H9 (cell line): ENCODE measurements at regions not wholly inside any gene's neighbourhood (a gene's known extent, or its start where the extent isn't known, plus 50 kb on each side); places are given as distances from the start of the nearest gene placed in this dataset.

Experiments
- DNase-seq: peaks from one replicate; pipeline ENCODE4 v3.0.0-alpha.2; 2017
- H2AFZ ChIP-seq: one replicate; pipeline ENCODE4 v1.6.1; 2013; ENCODE audit warnings: mild to moderate bottlenecking, low read length, control low read depth, moderate library complexity
- H2AK5ac ChIP-seq: 2 replicates; pipeline ENCODE4 v1.6.1; 2013; ENCODE audit warnings: low read length, control low read depth, mixed read lengths; ENCODE audit not compliant: insufficient read length
- H2BK120ac ChIP-seq: one replicate; pipeline ENCODE4 v1.6.1; 2013; ENCODE audit warnings: low read depth, mild to moderate bottlenecking, low read length, control low read depth, inconsistent platforms; ENCODE audit not compliant: poor library complexity, severe bottlenecking
- H2BK12ac ChIP-seq: 2 replicates; pipeline ENCODE4 v1.6.1; 2013; ENCODE audit warnings: low read length, control low read depth, mixed read lengths, low read depth; ENCODE audit not compliant: insufficient read length
- H2BK15ac ChIP-seq: 2 replicates; pipeline ENCODE4 v1.6.1; 2013; ENCODE audit warnings: low read depth, low read length, control low read depth
- H2BK20ac ChIP-seq: one replicate; pipeline ENCODE4 v1.6.1; 2013; ENCODE audit warnings: low read depth, mild to moderate bottlenecking, low read length, control low read depth, inconsistent platforms; ENCODE audit not compliant: poor library complexity, severe bottlenecking
- H2BK5ac ChIP-seq: 2 replicates; pipeline ENCODE4 v1.6.1; 2013; ENCODE audit warnings: low read length, control low read depth, mixed read lengths; ENCODE audit not compliant: insufficient read length
- H3K14ac ChIP-seq: 2 replicates; pipeline ENCODE4 v1.6.1; 2013; ENCODE audit warnings: low read length, control low read depth; ENCODE audit not compliant: insufficient read depth
- H3K18ac ChIP-seq: 2 replicates; pipeline ENCODE4 v1.6.1; 2013; ENCODE audit warnings: low read depth, mild to moderate bottlenecking, mixed read lengths, low read length, control low read depth; ENCODE audit not compliant: insufficient read length
- H3K23ac ChIP-seq: 2 replicates; pipeline ENCODE4 v1.6.1; 2013; ENCODE audit warnings: low read length, control low read depth, mixed read lengths, low read depth; ENCODE audit not compliant: insufficient read length
- H3K23me2 ChIP-seq: 2 replicates; pipeline ENCODE4 v1.6.1; 2013; ENCODE audit warnings: low read depth, mild to moderate bottlenecking, mixed read lengths, low read length, control low read depth; ENCODE audit not compliant: insufficient read length, poor library complexity, severe bottlenecking
- H3K27ac ChIP-seq: 2 replicates; pipeline ENCODE4 v1.5.1; 2013; ENCODE audit warnings: low read length, control low read depth, mixed read lengths, low read depth; ENCODE audit not compliant: insufficient read length
- H3K27me3 ChIP-seq: 2 replicates; pipeline ENCODE4 v1.6.1; 2013; ENCODE audit warnings: low read length, control low read depth, inconsistent platforms; ENCODE audit not compliant: insufficient read depth
- H3K4ac ChIP-seq: 2 replicates; pipeline ENCODE4 v1.6.1; 2013; ENCODE audit warnings: low read depth, mild to moderate bottlenecking, control low read depth, inconsistent platforms, low read length, moderate library complexity
- H3K4me1 ChIP-seq: 2 replicates; pipeline ENCODE4 v1.6.1; 2013; ENCODE audit warnings: low read length, control low read depth, inconsistent platforms; ENCODE audit not compliant: insufficient read depth
- H3K4me2 ChIP-seq: 2 replicates; pipeline ENCODE4 v1.6.1; 2013; ENCODE audit warnings: low read length, control low read depth, mixed read lengths; ENCODE audit not compliant: insufficient read length, insufficient read depth
- H3K56ac ChIP-seq: 2 replicates; pipeline ENCODE4 v1.6.1; 2013; ENCODE audit warnings: low read depth, mild to moderate bottlenecking, mixed read lengths, low read length, control low read depth; ENCODE audit not compliant: insufficient read length
- H3K79me1 ChIP-seq: 2 replicates; pipeline ENCODE4 v1.6.1; 2013; ENCODE audit warnings: low read depth, mild to moderate bottlenecking, moderate library complexity, low read length, control low read depth, inconsistent platforms; ENCODE audit not compliant: insufficient read depth, poor library complexity, severe bottlenecking
- H3K79me2 ChIP-seq: 2 replicates; pipeline ENCODE4 v1.6.1; 2013; ENCODE audit warnings: low read length, control low read depth, inconsistent platforms; ENCODE audit not compliant: insufficient read depth
- H3K9ac ChIP-seq: 2 replicates; pipeline ENCODE4 v1.6.1; 2013; ENCODE audit warnings: low read length, control low read depth, mixed read lengths; ENCODE audit not compliant: insufficient read length; ENCODE audit errors: extremely low read depth
- H3K9me3 ChIP-seq: one replicate; pipeline ENCODE4 v1.6.1; 2013; ENCODE audit warnings: low read depth, low read length, inconsistent platforms; ENCODE audit not compliant: control insufficient read depth
- H3T11ph ChIP-seq: one replicate; pipeline ENCODE4 v1.6.1; 2013; ENCODE audit warnings: mild to moderate bottlenecking, low read length, control low read depth, inconsistent platforms
- H4K20me1 ChIP-seq: one replicate; pipeline ENCODE4 v1.6.1; 2013; ENCODE audit not compliant: control insufficient read depth, insufficient read length, insufficient read depth
- H4K5ac ChIP-seq: 2 replicates; pipeline ENCODE4 v1.6.1; 2013; ENCODE audit warnings: low read depth, mild to moderate bottlenecking, mixed read lengths, low read length, control low read depth; ENCODE audit not compliant: insufficient read length
- H4K8ac ChIP-seq: replicated peaks from 2 replicates; pipeline ENCODE4 v1.6.1; 2013; ENCODE audit warnings: low read length, control low read depth, mixed read lengths, low read depth; ENCODE audit not compliant: insufficient read length
- H4K91ac ChIP-seq: 2 replicates; pipeline ENCODE4 v1.6.1; 2013; ENCODE audit warnings: low read depth, mild to moderate bottlenecking, moderate library complexity, mixed read lengths, low read length, control low read depth; ENCODE audit not compliant: insufficient read length
- H3K27ac Mint-ChIP-seq, 3 experiments: 2 replicates in 2 of 3; 3 replicates in 1 of 3; pipeline ENCODE4 v1.8.0; 2020 to 2021; ENCODE audit warnings: mixed read lengths in 3 of 3, mild to moderate bottlenecking in 1 of 3, moderate library complexity in 1 of 3
- H3K27me3 Mint-ChIP-seq: 2 replicates; pipeline ENCODE4 v1.8.0; 2021; ENCODE audit warnings: low read depth, mild to moderate bottlenecking, moderate library complexity, mixed read lengths
- H3K36me3 Mint-ChIP-seq, 3 experiments: 2 replicates in 2 of 3; 3 replicates in 1 of 3; pipeline ENCODE4 v1.8.0; 2020 to 2021; ENCODE audit warnings: low read depth in 3 of 3, mixed read lengths in 3 of 3; ENCODE audit not compliant: insufficient read depth in 1 of 3
- H3K4me1 Mint-ChIP-seq, 2 experiments: 2 replicates each; pipeline ENCODE4 v1.8.0; 2020; ENCODE audit warnings: mixed read lengths in 2 of 2
- H3K4me3 Mint-ChIP-seq, 2 experiments: 2 replicates in 1 of 2; 3 replicates in 1 of 2; pipeline ENCODE4 v1.8.0; 2020 to 2021; ENCODE audit warnings: mild to moderate bottlenecking in 2 of 2, mixed read lengths in 2 of 2, moderate library complexity in 1 of 2
- H3K9me3 Mint-ChIP-seq, 2 experiments: 2 replicates in 1 of 2; 3 replicates in 1 of 2; pipeline ENCODE4 v1.8.0; 2020; ENCODE audit warnings: mild to moderate bottlenecking in 2 of 2, mixed read lengths in 2 of 2, moderate library complexity in 1 of 2
- CTCF ChIP-seq: fragments of 200-600 bp; sonication (generic); conservative IDR thresholded peaks from 3 replicates; pipeline ENCODE4 v1.8.0; 2021; ENCODE audit warnings: antibody characterized with exemption, mild to moderate bottlenecking
- WGBS: extraction: QIAGEN DNeasy Blood & Tissue Kit; methylation state at CpG from one replicate; pipeline ENCODE4 v1.1.7; 2013; ENCODE audit warnings: missing lambda C conversion rate, low lambda C conversion rate, mixed read lengths; ENCODE audit not compliant: insufficient read length; ENCODE audit errors: extremely low coverage; 5-methylcytosine and 5-hydroxymethylcytosine counted together

GRCh38 chr2:70360661-70361270 is 58.9 kb upstream of the FAM136A start:
- Histone ChIP-seq H2AFZ (no peak overlapping the region), H3K23me2 (no peaks in the 10 kb centered on the region), H2BK15ac (no peak overlapping the region), H2BK12ac (no peak overlapping the region), H3K4me2 (no peak overlapping the region), H4K8ac (no peak overlapping the region), H3K9me3 (no peaks in the 10 kb centered on the region), H3K4me1 (peaks cover 5% of the 10 kb centered on the region; the same call in 1 of the 2 replicates), H3K79me1 (no peaks in the 10 kb centered on the region), H4K5ac (no peak overlapping the region), H3K27me3 (no peaks in the 10 kb centered on the region; the same call in 1 of the 2 replicates), H3K18ac (no peak overlapping the region), H4K91ac (no peak overlapping the region), H2BK20ac (no peak overlapping the region), H2AK5ac (no peak overlapping the region), H3K79me2 (no peaks in the 10 kb centered on the region), H3K4ac (no peak overlapping the region), H3K9ac (no peak overlapping the region), H3K27ac (no peak overlapping the region), H3K56ac (no peak overlapping the region), H2BK5ac (no peak overlapping the region), H3K14ac (no peak overlapping the region), H2BK120ac (no peak overlapping the region), H4K20me1 (no peaks in the 10 kb centered on the region), H3K23ac (no peak overlapping the region), H3T11ph (no peak overlapping the region)
- Mint-ChIP-seq H3K27ac (no peak overlapping the region), H3K4me3 (no peak overlapping the region), H3K27me3 (no peaks in the 10 kb centered on the region), H3K9me3 (no peaks in the 10 kb centered on the region), H3K4me1 (peaks cover 7 to 11% of the 10 kb centered on the region in 2 experiments), H3K36me3 (no peaks in the 10 kb centered on the region)
- TF ChIP-seq CTCF, result no peak
- no CpG with 5 or more reads among the region's 3 CpGs for WGBS
- DNase-seq, result no peak
